Neural crest cell (in vitro differentiated cells): ENCODE measurements at regions not wholly inside any gene's neighbourhood (a gene's known extent, or its start where the extent isn't known, plus 50 kb on each side); places are given as distances from the start of the nearest gene placed in this dataset.

ENCODE experiments used
- DNase-seq: peaks from one replicate; pipeline ENCODE4 v3.0.0; 2021; ENCODE audit warnings: low read depth, mixed read lengths, low spot score
- H3K27ac Mint-ChIP-seq: one replicate; pipeline ENCODE4 v1.8.0; 2021; ENCODE audit warnings: mild to moderate bottlenecking, mixed read lengths; ENCODE audit not compliant: unreplicated experiment
- H3K27me3 Mint-ChIP-seq: 2 replicates; pipeline ENCODE4 v1.8.0; 2021; ENCODE audit warnings: low read depth, mild to moderate bottlenecking, mixed read lengths
- H3K36me3 Mint-ChIP-seq: 2 replicates; pipeline ENCODE4 v1.8.0; 2021; ENCODE audit warnings: low read depth, mild to moderate bottlenecking, mixed read lengths
- H3K4me1 Mint-ChIP-seq: 2 replicates; pipeline ENCODE4 v1.8.0; 2021; ENCODE audit warnings: mixed read lengths
- H3K4me3 Mint-ChIP-seq: one replicate; pipeline ENCODE4 v1.8.0; 2021; ENCODE audit warnings: mild to moderate bottlenecking, mixed read lengths
- H3K9me3 Mint-ChIP-seq: 2 replicates; pipeline ENCODE4 v1.8.0; 2021; ENCODE audit warnings: mixed read lengths
- CTCF ChIP-seq: fragments of 200-600 bp; sonication (generic); conservative IDR thresholded peaks from 2 replicates; pipeline ENCODE4 v1.5.0; 2021; ENCODE audit warnings: antibody characterized with exemption, mild to moderate bottlenecking

GRCh38 chr10:24054421-24054820 lies 154.5 kb upstream of the KIAA1217 start:
- Mint-ChIP-seq H3K4me1 (no peaks in the 10 kb centered on the region), H3K36me3 (peaks cover 3% of the 10 kb centered on the region)

GRCh38 chr10:24080207-24080606 lies 128.7 kb upstream of the KIAA1217 start:
- H3K4me3 Mint-ChIP-seq, result no peak overlapping the region
- peaks cover 2% of the 10 kb centered on the region for H3K9me3 Mint-ChIP-seq
- no peak for DNase-seq
- H3K4me1 Mint-ChIP-seq, result peaks cover 5% of the 10 kb centered on the region
- no peak for TF ChIP-seq CTCF
- peak overlapping the region; percentile 74 for H3K27ac Mint-ChIP-seq
- H3K27me3 Mint-ChIP-seq, result no peaks in the 10 kb centered on the region
- no peaks in the 10 kb centered on the region for H3K36me3 Mint-ChIP-seq

More at GRCh38 chr10:24054421-24054820, 154.5 kb upstream of the KIAA1217 start:
- H3K9me3 Mint-ChIP-seq, result peaks cover 7% of the 10 kb centered on the region
- H3K27me3 Mint-ChIP-seq, result no peaks in the 10 kb centered on the region
- H3K27ac Mint-ChIP-seq, result no peak overlapping the region
- no peak for DNase-seq
- TF ChIP-seq CTCF, result no peak
- H3K4me3 Mint-ChIP-seq, result no peak overlapping the region

GRCh38 chr10:24086296-24087086 lies 122.4 kb upstream of the KIAA1217 start:
- Mint-ChIP-seq H3K4me1 (peaks cover 4% of the 10 kb centered on the region), H3K4me3 (no peak overlapping the region), H3K27ac (no peak overlapping the region)

GRCh38 chr10:24091256-24091655 lies 117.7 kb upstream of the KIAA1217 start:
- H3K36me3 Mint-ChIP-seq, result peaks cover 6% of the 10 kb centered on the region
- peaks cover 2% of the 10 kb centered on the region for H3K4me1 Mint-ChIP-seq
- no peaks in the 10 kb centered on the region for H3K27me3 Mint-ChIP-seq
- no peak overlapping the region for H3K27ac Mint-ChIP-seq
- no peak overlapping the region for H3K4me3 Mint-ChIP-seq
- DNase-seq, result no peak
- no peak for TF ChIP-seq CTCF
- H3K9me3 Mint-ChIP-seq, result peaks cover 11% of the 10 kb centered on the region

More at GRCh38 chr10:24086296-24087086, 122.4 kb upstream of the KIAA1217 start:
- H3K9me3 Mint-ChIP-seq, result peaks cover 5% of the 10 kb centered on the region
- TF ChIP-seq CTCF, result no peak
- DNase-seq, result no peak
- H3K27me3 Mint-ChIP-seq, result no peaks in the 10 kb centered on the region
- H3K36me3 Mint-ChIP-seq, result no peaks in the 10 kb centered on the region

GRCh38 chr10:24096281-24096680 lies 112.7 kb upstream of the KIAA1217 start:
- Mint-ChIP-seq H3K27me3 (no peaks in the 10 kb centered on the region), H3K27ac (no peak overlapping the region), H3K9me3 (peaks cover 8% of the 10 kb centered on the region), H3K4me3 (no peak overlapping the region), H3K4me1 (no peaks in the 10 kb centered on the region), H3K36me3 (peaks cover 6% of the 10 kb centered on the region)
- no peak for TF ChIP-seq CTCF
- DNase-seq, result no peak
